ENCODE measurements at regions not wholly inside any gene's neighbourhood (a gene's known extent, or its start where the extent isn't known, plus 50 kb on each side); places are given as distances from the start of the nearest gene placed in this dataset.

DNA sequence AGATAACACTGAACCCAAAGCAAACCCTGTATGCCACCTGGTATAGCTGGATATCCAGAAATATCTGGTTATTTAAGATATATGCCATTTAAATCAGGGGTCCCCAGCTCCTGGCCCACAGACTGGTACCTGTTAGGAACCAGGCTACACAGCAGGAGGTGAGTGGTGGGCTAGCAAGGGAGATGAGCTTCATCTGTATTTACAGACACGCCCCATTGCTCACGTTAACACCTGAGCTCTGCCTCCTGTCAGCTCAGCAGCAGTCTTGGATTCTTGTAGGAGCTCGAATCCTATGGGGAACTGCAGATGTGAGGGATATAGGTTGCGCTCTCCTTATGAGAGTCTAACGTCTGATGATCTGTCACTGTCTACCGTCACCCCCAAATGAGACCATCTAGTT lies 646.6 kb downstream of the TLE4 start:
- TF ChIP-seq, protein P1, sequence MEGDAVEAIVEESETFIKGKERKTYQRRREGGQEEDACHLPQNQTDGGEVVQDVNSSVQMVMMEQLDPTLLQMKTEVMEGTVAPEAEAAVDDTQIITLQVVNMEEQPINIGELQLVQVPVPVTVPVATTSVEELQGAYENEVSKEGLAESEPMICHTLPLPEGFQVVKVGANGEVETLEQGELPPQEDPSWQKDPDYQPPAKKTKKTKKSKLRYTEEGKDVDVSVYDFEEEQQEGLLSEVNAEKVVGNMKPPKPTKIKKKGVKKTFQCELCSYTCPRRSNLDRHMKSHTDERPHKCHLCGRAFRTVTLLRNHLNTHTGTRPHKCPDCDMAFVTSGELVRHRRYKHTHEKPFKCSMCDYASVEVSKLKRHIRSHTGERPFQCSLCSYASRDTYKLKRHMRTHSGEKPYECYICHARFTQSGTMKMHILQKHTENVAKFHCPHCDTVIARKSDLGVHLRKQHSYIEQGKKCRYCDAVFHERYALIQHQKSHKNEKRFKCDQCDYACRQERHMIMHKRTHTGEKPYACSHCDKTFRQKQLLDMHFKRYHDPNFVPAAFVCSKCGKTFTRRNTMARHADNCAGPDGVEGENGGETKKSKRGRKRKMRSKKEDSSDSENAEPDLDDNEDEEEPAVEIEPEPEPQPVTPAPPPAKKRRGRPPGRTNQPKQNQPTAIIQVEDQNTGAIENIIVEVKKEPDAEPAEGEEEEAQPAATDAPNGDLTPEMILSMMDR (IDR thresholded peaks at IDR 0.05), result no peak
- TF ChIP-seq EP300 (IDR thresholded peaks at IDR 0.05) (no peak), POLR2A (IDR thresholded peaks at IDR 0.05) (no peak)

Measured in sigmoid colon (tissue), 4 donors.